Bronchial epithelial cell (primary cell): ENCODE measurements at regions not wholly inside any gene's neighbourhood (a gene's known extent, or its start where the extent isn't known, plus 50 kb on each side); places are given as distances from the start of the nearest gene placed in this dataset.
"Not testable (repeated sequence)": the region's sequence is repeated elsewhere in the genome, so short reads cannot be mapped to it uniquely, and the experiment has no call there.

Experiments
- DNase-seq: peaks from one replicate; pipeline ENCODE4 v3.0.0-alpha.2; 2010; ENCODE audit warnings: low read depth
- FAIRE-seq: peaks from 2 replicates; lab custom pipeline; 2011; peaks lifted over from hg19 to GRCh38; lab: Jason Lieb, UNC
- H3K27me3 ChIP-seq: 2 replicates; pipeline ENCODE4 v1.5.1; 2011; ENCODE audit warnings: low read length; ENCODE audit not compliant: control insufficient read depth, insufficient read depth
- H3K36me3 ChIP-seq: 2 replicates; pipeline ENCODE4 v1.5.1; 2011; ENCODE audit warnings: low read length; ENCODE audit not compliant: control insufficient read depth, insufficient read depth
- H3K4me3 ChIP-seq: 2 replicates; pipeline ENCODE4 v1.5.1; 2011; ENCODE audit warnings: mild to moderate bottlenecking, low read depth, low read length, control low read depth
- TF ChIP-seq, protein P1 (sequence below): IDR thresholded peaks from 2 replicates; pipeline ENCODE4 v1.5.1; 2011; ENCODE audit warnings: mild to moderate bottlenecking, moderate library complexity, low read length, control low read depth, inconsistent platforms; ENCODE audit not compliant: insufficient read depth, severe bottlenecking

DNA sequence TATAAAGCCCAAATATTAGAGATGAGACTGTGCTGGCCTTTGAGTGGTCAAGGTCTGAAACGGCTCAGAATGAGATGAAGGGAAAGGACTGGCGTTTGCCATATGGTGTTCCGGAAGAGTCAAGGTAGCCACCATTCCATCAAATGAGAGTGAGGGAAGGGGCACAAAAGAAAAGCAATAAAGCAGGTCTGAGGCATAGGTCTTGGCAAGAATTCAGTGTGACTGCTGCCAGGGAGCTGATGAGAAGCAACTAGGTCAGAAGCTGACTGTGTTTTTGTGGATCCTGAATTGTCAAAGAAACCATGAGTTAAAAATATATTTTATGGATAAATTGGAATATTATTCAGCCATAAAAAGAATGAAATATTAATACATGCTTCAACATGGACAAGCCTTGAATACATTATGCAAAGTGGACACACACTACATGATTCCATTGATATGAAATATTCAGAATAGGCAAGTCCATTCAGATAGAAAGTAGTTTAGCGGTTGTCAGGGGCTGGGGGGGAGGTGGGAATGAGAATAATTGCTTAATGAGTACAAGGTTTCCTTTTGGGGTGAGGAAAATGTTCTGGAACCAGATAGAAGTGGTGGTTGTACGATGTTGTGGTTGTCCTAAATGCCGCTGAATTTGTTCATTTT is 374.6 kb downstream of the ANAPC1 start:
- H3K36me3 ChIP-seq, H3K4me3 ChIP-seq, DNase-seq, H3K27me3 ChIP-seq, FAIRE-seq: not testable (repeated sequence)

DNA sequence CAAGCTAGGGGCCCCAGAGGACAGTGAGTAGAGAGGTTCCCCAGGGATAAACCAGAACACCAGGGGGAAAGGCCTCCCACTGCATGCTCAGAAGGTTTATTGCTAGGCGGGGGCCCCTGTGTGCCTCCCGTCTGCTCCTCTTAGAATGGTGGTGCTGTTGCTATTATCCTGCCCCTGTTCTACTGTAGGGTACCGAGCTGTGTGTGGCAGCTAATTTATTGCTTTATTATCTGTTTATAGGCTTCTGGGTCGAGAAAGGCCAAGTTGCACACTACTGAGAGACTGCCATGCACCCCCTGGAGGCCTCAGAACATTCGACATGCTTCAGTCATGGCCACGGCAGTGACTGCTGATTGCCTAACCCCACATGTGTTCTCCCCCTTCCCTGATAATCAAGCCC is 373.6 kb downstream of the ANAPC1 start:
- FAIRE-seq = not testable (repeated sequence)

DNA sequence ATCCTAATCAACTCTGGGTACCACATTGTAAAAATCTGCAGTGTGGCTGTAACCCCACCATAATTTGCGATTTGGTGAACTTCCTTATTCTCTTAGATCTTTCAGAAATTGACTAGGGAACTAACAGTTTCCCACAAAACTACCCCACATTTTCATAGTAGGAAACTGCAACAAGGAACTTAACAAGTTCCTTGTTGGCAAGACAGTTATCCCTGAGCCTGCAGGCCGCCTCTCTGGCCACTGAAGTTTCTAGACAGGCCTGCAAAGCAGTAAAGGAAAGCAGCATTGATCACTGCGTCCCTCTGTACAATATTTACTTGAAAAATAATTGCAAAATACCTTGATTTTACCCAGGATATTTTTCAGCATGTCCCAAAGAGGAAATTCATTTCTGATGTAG is 372.9 kb downstream of the ANAPC1 start:
- not testable (repeated sequence) for H3K27me3 ChIP-seq, H3K4me3 ChIP-seq, FAIRE-seq, H3K36me3 ChIP-seq, DNase-seq

More for the DNA sequence above, 373.6 kb downstream of the ANAPC1 start:
- H3K36me3 ChIP-seq, H3K4me3 ChIP-seq, H3K27me3 ChIP-seq, DNase-seq: not testable (repeated sequence)

GRCh38 chr2:111512378-111512777 is 371.6 kb downstream of the ANAPC1 start:
- not testable (repeated sequence) for FAIRE-seq, H3K36me3 ChIP-seq, H3K4me3 ChIP-seq, H3K27me3 ChIP-seq, DNase-seq

DNA sequence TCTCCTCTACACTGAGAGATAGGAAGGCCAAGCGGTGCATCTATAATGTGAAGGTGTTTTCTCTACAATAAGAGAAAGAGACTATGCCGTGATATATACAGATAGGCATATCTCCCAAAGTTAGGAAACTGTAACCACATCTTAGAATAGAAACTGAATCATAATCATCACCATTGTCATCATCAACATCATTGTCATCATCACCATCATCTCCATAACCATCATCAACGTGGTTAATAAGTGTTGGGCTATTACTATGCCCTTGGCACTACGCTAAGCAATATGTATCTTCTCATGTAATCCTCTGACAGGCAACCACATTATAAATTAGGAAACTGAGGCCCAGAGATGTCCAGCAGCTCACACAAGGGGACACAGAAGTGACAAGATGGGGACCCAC is 369.9 kb downstream of the ANAPC1 start:
- not testable (repeated sequence) for FAIRE-seq, H3K4me3 ChIP-seq, H3K36me3 ChIP-seq, DNase-seq, H3K27me3 ChIP-seq

DNA sequence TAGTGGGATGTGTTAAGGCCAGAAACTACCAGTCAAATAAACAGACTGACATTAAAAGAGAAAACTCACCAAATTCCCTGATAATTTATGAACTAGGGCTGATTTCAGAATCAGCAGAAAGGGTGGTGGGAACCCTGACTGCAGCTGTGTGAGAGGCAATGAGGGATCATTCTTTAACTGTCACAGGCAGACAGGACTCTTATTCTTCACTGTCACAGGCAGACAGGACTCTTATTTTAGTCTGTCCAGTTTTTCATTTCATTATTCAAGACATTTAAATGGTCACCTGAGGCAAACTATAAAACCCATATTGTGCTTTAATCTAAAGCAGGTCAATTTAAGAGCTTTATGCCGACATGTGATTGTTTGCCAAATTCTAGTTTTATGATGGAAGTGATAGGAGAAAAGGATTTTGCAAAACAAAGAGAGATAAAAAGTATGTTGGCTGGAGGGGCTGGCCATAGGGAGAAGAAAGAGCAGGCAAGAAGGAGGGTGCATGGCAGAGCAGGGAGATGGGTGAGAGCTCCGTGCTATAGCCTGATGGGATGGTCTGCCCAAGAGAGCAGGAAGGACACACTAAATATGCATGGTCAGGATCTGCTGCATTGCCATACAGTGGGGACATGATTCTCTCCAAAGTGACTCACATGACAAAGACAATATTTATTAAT is 366.8 kb downstream of the ANAPC1 start:
- H3K4me3 ChIP-seq, H3K27me3 ChIP-seq, H3K36me3 ChIP-seq, DNase-seq, FAIRE-seq: not testable (repeated sequence)

GRCh38 chr2:111517721-111518053 is 366.3 kb downstream of the ANAPC1 start:
- FAIRE-seq, H3K27me3 ChIP-seq, DNase-seq, H3K36me3 ChIP-seq, H3K4me3 ChIP-seq: not testable (repeated sequence)

- FAIRE-seq (no peak), DNase-seq (no peak)
- H3K36me3 ChIP-seq = no peaks in the 10 kb centered on the region
- no peak overlapping the region for H3K4me3 ChIP-seq
- no peaks in the 10 kb centered on the region for H3K27me3 ChIP-seq
- TF ChIP-seq, protein P1, sequence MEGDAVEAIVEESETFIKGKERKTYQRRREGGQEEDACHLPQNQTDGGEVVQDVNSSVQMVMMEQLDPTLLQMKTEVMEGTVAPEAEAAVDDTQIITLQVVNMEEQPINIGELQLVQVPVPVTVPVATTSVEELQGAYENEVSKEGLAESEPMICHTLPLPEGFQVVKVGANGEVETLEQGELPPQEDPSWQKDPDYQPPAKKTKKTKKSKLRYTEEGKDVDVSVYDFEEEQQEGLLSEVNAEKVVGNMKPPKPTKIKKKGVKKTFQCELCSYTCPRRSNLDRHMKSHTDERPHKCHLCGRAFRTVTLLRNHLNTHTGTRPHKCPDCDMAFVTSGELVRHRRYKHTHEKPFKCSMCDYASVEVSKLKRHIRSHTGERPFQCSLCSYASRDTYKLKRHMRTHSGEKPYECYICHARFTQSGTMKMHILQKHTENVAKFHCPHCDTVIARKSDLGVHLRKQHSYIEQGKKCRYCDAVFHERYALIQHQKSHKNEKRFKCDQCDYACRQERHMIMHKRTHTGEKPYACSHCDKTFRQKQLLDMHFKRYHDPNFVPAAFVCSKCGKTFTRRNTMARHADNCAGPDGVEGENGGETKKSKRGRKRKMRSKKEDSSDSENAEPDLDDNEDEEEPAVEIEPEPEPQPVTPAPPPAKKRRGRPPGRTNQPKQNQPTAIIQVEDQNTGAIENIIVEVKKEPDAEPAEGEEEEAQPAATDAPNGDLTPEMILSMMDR = no peak
These were observed 364.9 kb downstream of the ANAPC1 start for GRCh38 chr2:111519071-111519470.

DNA sequence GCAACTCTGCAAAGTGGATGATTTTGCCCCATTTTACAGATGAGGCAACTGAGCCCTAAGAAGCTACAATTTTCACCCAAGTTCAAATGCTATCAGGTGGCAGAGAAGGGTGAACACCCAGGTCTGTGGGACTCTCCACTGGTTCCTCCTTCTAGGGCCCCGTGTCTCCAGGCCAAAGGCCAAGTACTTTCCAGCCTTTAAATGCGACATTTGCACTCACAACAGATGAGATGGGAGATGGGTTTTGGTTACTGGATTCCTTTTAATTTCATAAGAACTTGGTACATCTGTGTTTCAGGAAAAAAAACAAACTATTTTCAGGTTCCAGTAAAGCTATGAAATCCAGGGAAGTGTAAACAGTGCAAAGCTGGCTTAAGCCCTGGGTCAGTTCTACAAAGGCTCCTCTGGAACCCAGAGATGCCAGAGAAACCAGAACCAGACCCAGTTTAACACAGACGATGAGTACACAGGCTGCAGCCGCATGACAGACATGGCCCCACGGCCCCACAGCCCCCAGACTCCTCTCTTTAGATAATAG is 361.7 kb downstream of the ANAPC1 start:
- Histone ChIP-seq H3K27me3 (no peaks in the 10 kb centered on the region), H3K4me3 (no peak overlapping the region), H3K36me3 (no peaks in the 10 kb centered on the region)
- FAIRE-seq = no peak
- DNase-seq = no peak
- TF ChIP-seq, protein P1 = no peak
